CD4-positive, alpha-beta T cell (primary cell): ENCODE measurements at regions not wholly inside any gene's neighbourhood (a gene's known extent, or its start where the extent isn't known, plus 50 kb on each side); places are given as distances from the start of the nearest gene placed in this dataset.

Source experiments
- ATAC-seq: fragments of 200-7000 bp; cut with Tn5 transposase; one replicate; pipeline ENCODE4 v1.10.0; 2022; ENCODE audit warnings: mild to moderate bottlenecking; ENCODE audit not compliant: poor library complexity
- CTCF ChIA-PET: fragments of 350-600 bp; sonication (Branson Sonifier 250); formaldehyde crosslinking; loops from one replicate; lab custom pipeline; 2021; ENCODE audit warnings: antibody characterized with exemption, inconsistent platforms; lab: Charles Lee
- POLR2A ChIA-PET: fragments of 350-600 bp; sonication (Branson Sonifier 250); formaldehyde crosslinking; loops from one replicate; lab custom pipeline; 2021; ENCODE audit warnings: antibody characterized with exemption, inconsistent platforms; lab: Charles Lee
- DNase-seq, 14 experiments: peaks; one replicate each; pipeline ENCODE4 v3.0.0-alpha.2; 2013 to 2020; ENCODE audit warnings: mixed read lengths in 2 of 14
- H3K27ac ChIP-seq, 2 donors: one replicate each; pipeline versions ENCODE4 v1.5.1 to v1.7.0; 2013; ENCODE audit warnings: low read length in 2 of 2, low read depth in 1 of 2, mild to moderate bottlenecking in 1 of 2
- H3K27me3 ChIP-seq, 2 experiments: 1 replicate in 1 of 2; 2 replicates in 1 of 2; pipeline versions ENCODE4 v1.6.1 to v1.7.0; 2013; ENCODE audit warnings: low read length in 2 of 2, control low read depth in 1 of 2, mild to moderate bottlenecking in 1 of 2, moderate library complexity in 1 of 2; ENCODE audit not compliant: insufficient read depth in 2 of 2, control insufficient read depth in 1 of 2
- H3K36me3 ChIP-seq: one replicate; pipeline ENCODE4 v1.6.1; 2013; ENCODE audit warnings: low read length, control low read depth; ENCODE audit not compliant: insufficient read depth
- H3K4me1 ChIP-seq: one replicate; pipeline ENCODE4 v1.6.1; 2013; ENCODE audit warnings: low read length, control low read depth; ENCODE audit not compliant: insufficient read depth
- H3K4me3 ChIP-seq: one replicate; pipeline ENCODE4 v1.5.1; 2013; ENCODE audit warnings: mild to moderate bottlenecking, low read length, moderate library complexity
- H3K9me3 ChIP-seq, 2 experiments: 1 replicate in 1 of 2; 2 replicates in 1 of 2; pipeline versions ENCODE4 v1.6.1 to v1.7.0; 2013; ENCODE audit warnings: low read length in 2 of 2, mild to moderate bottlenecking in 2 of 2, control low read depth in 1 of 2, moderate library complexity in 1 of 2; ENCODE audit not compliant: control insufficient read depth in 1 of 2, insufficient read depth in 1 of 2
- H3K27ac Mint-ChIP-seq: one replicate; pipeline ENCODE4 v1.8.0; 2020; ENCODE audit warnings: mixed read lengths
- H3K27me3 Mint-ChIP-seq: one replicate; pipeline ENCODE4 v1.8.0; 2021; ENCODE audit warnings: mixed read lengths
- H3K36me3 Mint-ChIP-seq: one replicate; pipeline ENCODE4 v1.8.0; 2021; ENCODE audit warnings: low read depth, mixed read lengths
- H3K4me1 Mint-ChIP-seq: one replicate; pipeline ENCODE4 v1.8.0; 2021; ENCODE audit warnings: low read depth, mixed read lengths
- H3K4me3 Mint-ChIP-seq: one replicate; pipeline ENCODE4 v1.8.0; 2020; ENCODE audit warnings: mild to moderate bottlenecking, mixed read lengths
- H3K9me3 Mint-ChIP-seq: one replicate; pipeline ENCODE4 v1.8.0; 2020; ENCODE audit warnings: mixed read lengths
- CTCF ChIP-seq: fragments of 200-600 bp; IDR thresholded peaks from one replicate; pipeline ENCODE4 v1.8.0; 2022; ENCODE audit warnings: antibody characterized with exemption, mild to moderate bottlenecking
- intact Hi-C, 2 experiments: fragments of 100-400 bp; cut with DNase I in 1 of 2; cut with micrococcal nuclease in 1 of 2; formaldehyde crosslinking; loops; one replicate each; pipeline versions ENCODE4 v1.15.1 to v1.9.0; 2023 to 2025; cut with DNase I, micrococcal nuclease

- no peak for ATAC-seq
- Histone ChIP-seq H3K4me3 (no peak overlapping the region), H3K4me1 (no peaks in the 10 kb centered on the region), H3K9me3 (no peaks in the 10 kb centered on the region), H3K27me3 (no peaks in the 10 kb centered on the region), H3K27ac (no peak overlapping the region), H3K36me3 (no peaks in the 10 kb centered on the region)
- H3K4me1 Mint-ChIP-seq: no peaks in the 10 kb centered on the region
- no peak overlapping the region for H3K4me3 Mint-ChIP-seq
- TF ChIP-seq CTCF: no peak
- DNase-seq: no peak
- ChIA-PET POLR2A (no interaction called here), CTCF (no interaction called here)
- H3K36me3 Mint-ChIP-seq: no peaks in the 10 kb centered on the region
- no peak overlapping the region for H3K27ac Mint-ChIP-seq
- H3K9me3 Mint-ChIP-seq: no peaks in the 10 kb centered on the region
- no peaks in the 10 kb centered on the region for H3K27me3 Mint-ChIP-seq
- intact Hi-C loops: no loop called here
Observed at GRCh38 chr2:155054712-155055111, 356.2 kb downstream of the KCNJ3 start.

DNA sequence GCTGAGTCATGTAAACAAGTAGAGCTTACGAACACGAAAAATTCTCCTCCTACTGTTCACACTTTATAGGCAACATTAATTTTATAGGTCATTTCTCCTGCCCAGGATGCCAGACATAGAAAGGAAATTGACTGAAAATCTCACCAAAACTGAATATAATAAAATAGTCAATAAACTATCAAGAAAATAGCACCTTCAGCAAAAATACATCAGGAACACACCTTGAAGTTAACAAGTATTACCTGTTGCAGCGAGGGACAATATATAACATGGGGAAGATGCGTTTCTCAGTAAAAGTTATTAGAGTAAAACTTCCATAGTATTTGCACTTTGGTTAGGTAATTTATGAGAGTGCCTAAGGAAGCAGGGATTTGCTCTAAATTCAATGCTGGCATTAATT lies 344.6 kb downstream of the KCNJ3 start:
- no peak for TF ChIP-seq CTCF
- no peaks in the 10 kb centered on the region for H3K4me1 ChIP-seq
- intact Hi-C loops: no loop called here
- Mint-ChIP-seq H3K27me3 (no peaks in the 10 kb centered on the region), H3K27ac (no peak overlapping the region), H3K9me3 (no peaks in the 10 kb centered on the region), H3K36me3 (no peaks in the 10 kb centered on the region), H3K4me3 (no peak overlapping the region), H3K4me1 (no peaks in the 10 kb centered on the region)
- CTCF ChIA-PET: no interaction called here
- H3K9me3 ChIP-seq: peaks cover 0 to 4% of the 10 kb centered on the region in 2 experiments
- DNase-seq: no peak
- POLR2A ChIA-PET: no interaction called here
- H3K27ac ChIP-seq: no peak overlapping the region
- no peak overlapping the region for H3K4me3 ChIP-seq
- H3K36me3 ChIP-seq: no peaks in the 10 kb centered on the region
- ATAC-seq: no peak
- no peaks in the 10 kb centered on the region for H3K27me3 ChIP-seq

GRCh38 chr2:155035308-155035707 lies 336.8 kb downstream of the KCNJ3 start:
- H3K27me3 ChIP-seq: no peaks in the 10 kb centered on the region
- TF ChIP-seq CTCF: no peak
- no peak overlapping the region for H3K27ac ChIP-seq
- peaks cover 0 to 5% of the 10 kb centered on the region in 2 experiments for H3K9me3 ChIP-seq
- H3K4me3 ChIP-seq: no peak overlapping the region
- Mint-ChIP-seq H3K27ac (no peak overlapping the region), H3K9me3 (no peaks in the 10 kb centered on the region), H3K27me3 (no peaks in the 10 kb centered on the region), H3K4me3 (no peak overlapping the region), H3K4me1 (no peaks in the 10 kb centered on the region), H3K36me3 (no peaks in the 10 kb centered on the region)
- no peaks in the 10 kb centered on the region for H3K4me1 ChIP-seq
- ATAC-seq (no peak), DNase-seq (no peak)
- intact Hi-C loops: no loop called here
- POLR2A ChIA-PET: no interaction called here
- CTCF ChIA-PET: no interaction called here
- H3K36me3 ChIP-seq: no peaks in the 10 kb centered on the region
